GM19035 (cell line): ENCODE measurements at regions not wholly inside any gene's neighbourhood (a gene's known extent, or its start where the extent isn't known, plus 50 kb on each side); places are given as distances from the start of the nearest gene placed in this dataset.

Source experiments
- ATAC-seq: cut with Tn5 transposase; IDR thresholded peaks from one replicate; pipeline ENCODE4 v1.9.1; 2021; ENCODE audit not compliant: unreplicated experiment

GRCh38 chr1:239590556-239590955, 204.2 kb downstream of the CHRM3 start:
- no peak for ATAC-seq

GRCh38 chr1:239593527-239593926, 207.2 kb downstream of the CHRM3 start:
- ATAC-seq, result no peak

GRCh38 chr1:239600588-239600987, 214.2 kb downstream of the CHRM3 start:
- ATAC-seq, result no peak

GRCh38 chr1:239601108-239601507, 214.7 kb downstream of the CHRM3 start:
- no peak for ATAC-seq

- ATAC-seq, result no peak
Measured at GRCh38 chr1:239603530-239603929, 217.2 kb downstream of the CHRM3 start.

GRCh38 chr1:239606850-239607400, 220.6 kb downstream of the CHRM3 start:
- no peak for ATAC-seq

GRCh38 chr1:239608469-239608868, 222.1 kb downstream of the CHRM3 start:
- ATAC-seq, result no peak

- ATAC-seq, result no peak
Measured at GRCh38 chr1:239612379-239612778, 226.0 kb downstream of the CHRM3 start.

GRCh38 chr1:239616673-239617072, 230.3 kb downstream of the CHRM3 start:
- no peak for ATAC-seq

GRCh38 chr1:239617259-239617658, 230.9 kb downstream of the CHRM3 start:
- no peak for ATAC-seq

GRCh38 chr1:239617731-239618130, 231.4 kb downstream of the CHRM3 start:
- no peak for ATAC-seq

GRCh38 chr1:239619190-239619589, 232.8 kb downstream of the CHRM3 start:
- ATAC-seq, result no peak

GRCh38 chr1:239630767-239631166, 244.4 kb downstream of the CHRM3 start:
- no peak for ATAC-seq

- ATAC-seq, result no peak
Measured at GRCh38 chr1:239633432-239633831, 247.1 kb downstream of the CHRM3 start.

- no peak for ATAC-seq
Measured at GRCh38 chr1:239635276-239635675, 248.9 kb downstream of the CHRM3 start.

GRCh38 chr1:239636347-239636746, 250.0 kb downstream of the CHRM3 start:
- ATAC-seq, result no peak

- no peak for ATAC-seq
Measured at GRCh38 chr1:239644604-239645003, 258.2 kb downstream of the CHRM3 start.

- ATAC-seq, result no peak
Measured at GRCh38 chr1:239647045-239647444, 260.7 kb downstream of the CHRM3 start.

GRCh38 chr1:239647964-239648632, 261.7 kb downstream of the CHRM3 start:
- ATAC-seq, result no peak

- ATAC-seq, result no peak
Measured at GRCh38 chr1:239655023-239655422, 268.7 kb downstream of the CHRM3 start.

- ATAC-seq, result no peak
Measured at GRCh38 chr1:239657291-239657690, 270.9 kb downstream of the CHRM3 start.

- ATAC-seq, result no peak
Measured at GRCh38 chr1:239662950-239663349, 276.6 kb downstream of the CHRM3 start.

GRCh38 chr1:239672256-239672655, 285.9 kb downstream of the CHRM3 start:
- ATAC-seq, result no peak
